ENCODE measurements at regions not wholly inside any gene's neighbourhood (a gene's known extent, or its start where the extent isn't known, plus 50 kb on each side); places are given as distances from the start of the nearest gene placed in this dataset.

GRCh38 chrX:45368705-45369104 is 168.0 kb upstream of the DIPK2B start:
- TF ChIP-seq, protein P1, sequence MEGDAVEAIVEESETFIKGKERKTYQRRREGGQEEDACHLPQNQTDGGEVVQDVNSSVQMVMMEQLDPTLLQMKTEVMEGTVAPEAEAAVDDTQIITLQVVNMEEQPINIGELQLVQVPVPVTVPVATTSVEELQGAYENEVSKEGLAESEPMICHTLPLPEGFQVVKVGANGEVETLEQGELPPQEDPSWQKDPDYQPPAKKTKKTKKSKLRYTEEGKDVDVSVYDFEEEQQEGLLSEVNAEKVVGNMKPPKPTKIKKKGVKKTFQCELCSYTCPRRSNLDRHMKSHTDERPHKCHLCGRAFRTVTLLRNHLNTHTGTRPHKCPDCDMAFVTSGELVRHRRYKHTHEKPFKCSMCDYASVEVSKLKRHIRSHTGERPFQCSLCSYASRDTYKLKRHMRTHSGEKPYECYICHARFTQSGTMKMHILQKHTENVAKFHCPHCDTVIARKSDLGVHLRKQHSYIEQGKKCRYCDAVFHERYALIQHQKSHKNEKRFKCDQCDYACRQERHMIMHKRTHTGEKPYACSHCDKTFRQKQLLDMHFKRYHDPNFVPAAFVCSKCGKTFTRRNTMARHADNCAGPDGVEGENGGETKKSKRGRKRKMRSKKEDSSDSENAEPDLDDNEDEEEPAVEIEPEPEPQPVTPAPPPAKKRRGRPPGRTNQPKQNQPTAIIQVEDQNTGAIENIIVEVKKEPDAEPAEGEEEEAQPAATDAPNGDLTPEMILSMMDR (optimal IDR thresholded peaks at IDR 0.05 in 1 of 3, IDR thresholded peaks at IDR 0.05 in 1 of 3, conservative IDR thresholded peaks at IDR 0.05 in 1 of 3; ENCODE audit: extremely low read depth in 1 of 3, insufficient read depth in 2 of 3, low read length in 3 of 3) = no peak
- TF ChIP-seq EZH2 (IDR thresholded peaks at IDR 0.05; ENCODE audit: low read length) = no peak
- FAIRE-seq (no peak), DNase-seq (ENCODE audit: low read depth, low spot score) (no peak)
- no peaks in the 10 kb centered on the region for H3K36me3 ChIP-seq (ENCODE audit: control insufficient read depth in 2 of 2, extremely low read depth in 1 of 2, insufficient read depth in 2 of 2, low read length in 2 of 2)
- H3K4me2 ChIP-seq (ENCODE audit: control insufficient read depth, extremely low read depth, insufficient read depth, low read depth, low read length) = no peak overlapping the region
- H3K9me1 ChIP-seq (ENCODE audit: control insufficient read depth, extremely low read depth, insufficient read depth, low read length) = no peaks in the 10 kb centered on the region
- no peaks in the 10 kb centered on the region for H3K27me3 ChIP-seq (ENCODE audit: control insufficient read depth, extremely low read depth, insufficient read depth, low read length)
- no peaks in the 10 kb centered on the region for H4K20me1 ChIP-seq (ENCODE audit: control insufficient read depth, extremely low read depth, insufficient read depth, low read length)
- H3K9me3 ChIP-seq (ENCODE audit: control insufficient read depth, low read depth, low read length) = peaks cover 9% of the 10 kb centered on the region
- H3K4me1 ChIP-seq (ENCODE audit: control insufficient read depth, extremely low read depth, insufficient read depth, low read length) = no peaks in the 10 kb centered on the region
- no peak overlapping the region for H3K27ac ChIP-seq (ENCODE audit: control insufficient read depth, insufficient read depth, low read length)
- H2AFZ ChIP-seq (ENCODE audit: control insufficient read depth, low read length) = no peak overlapping the region
- no peak overlapping the region for H3K4me3 ChIP-seq (ENCODE audit: control insufficient read depth in 2 of 3, extremely low read depth in 1 of 3, insufficient read depth in 2 of 3, low read depth in 1 of 3, low read length in 3 of 3)
- dilution Hi-C loops (cut with MboI; ENCODE audit: extremely low pct_ligation_motif_present, low sequenced_read_pairs) = no loop called here
- H3K79me2 ChIP-seq (ENCODE audit: control insufficient read depth, insufficient read depth, low read length) = no peaks in the 10 kb centered on the region
- no peak overlapping the region for H3K9ac ChIP-seq (ENCODE audit: control insufficient read depth, extremely low read depth, insufficient read depth, low read length)

DNA sequence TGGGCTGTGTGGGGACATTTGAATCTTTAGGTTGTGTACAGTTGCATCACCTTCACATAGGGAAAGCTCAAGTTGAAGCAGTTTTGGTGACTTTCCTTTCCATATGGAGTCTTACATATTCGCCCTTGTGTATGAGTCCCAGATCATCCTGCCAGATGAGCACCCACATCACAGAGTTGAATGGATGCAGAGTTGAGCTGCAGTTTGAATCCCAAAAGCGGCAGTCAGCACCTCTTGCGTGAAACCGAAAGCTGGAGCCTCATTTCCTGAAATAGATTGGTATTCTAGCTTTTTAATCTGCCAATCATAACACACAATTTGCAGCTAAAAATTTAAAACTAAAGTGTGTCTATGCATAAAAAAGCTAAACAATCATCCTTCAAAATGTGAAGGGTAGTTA is 162.9 kb upstream of the DIPK2B start:
- no peak for DNase-seq (ENCODE audit: low read depth, low spot score)
- no peaks in the 10 kb centered on the region for H4K20me1 ChIP-seq (ENCODE audit: control insufficient read depth, extremely low read depth, insufficient read depth, low read length)
- no peak for FAIRE-seq
- peaks cover 2% of the 10 kb centered on the region for H3K9me3 ChIP-seq (ENCODE audit: control insufficient read depth, low read depth, low read length)
- no peaks in the 10 kb centered on the region for H3K9me1 ChIP-seq (ENCODE audit: control insufficient read depth, extremely low read depth, insufficient read depth, low read length)
- H3K27me3 ChIP-seq (ENCODE audit: control insufficient read depth, extremely low read depth, insufficient read depth, low read length) = peaks cover 7% of the 10 kb centered on the region
- TF ChIP-seq, protein P1 (optimal IDR thresholded peaks at IDR 0.05 in 1 of 3, IDR thresholded peaks at IDR 0.05 in 1 of 3, conservative IDR thresholded peaks at IDR 0.05 in 1 of 3; ENCODE audit: extremely low read depth in 1 of 3, insufficient read depth in 2 of 3, low read length in 3 of 3) = no peak
- TF ChIP-seq EZH2 (IDR thresholded peaks at IDR 0.05; ENCODE audit: low read length) = no peak
- no peak overlapping the region for H3K27ac ChIP-seq (ENCODE audit: control insufficient read depth, insufficient read depth, low read length)
- H3K4me1 ChIP-seq (ENCODE audit: control insufficient read depth, extremely low read depth, insufficient read depth, low read length) = peaks cover 8% of the 10 kb centered on the region
- no peaks in the 10 kb centered on the region for H3K79me2 ChIP-seq (ENCODE audit: control insufficient read depth, insufficient read depth, low read length)
- H2AFZ ChIP-seq (ENCODE audit: control insufficient read depth, low read length) = no peak overlapping the region
- no peak overlapping the region for H3K4me3 ChIP-seq (ENCODE audit: control insufficient read depth in 2 of 3, extremely low read depth in 1 of 3, insufficient read depth in 2 of 3, low read depth in 1 of 3, low read length in 3 of 3)
- no peak overlapping the region for H3K4me2 ChIP-seq (ENCODE audit: control insufficient read depth, extremely low read depth, insufficient read depth, low read depth, low read length)
- dilution Hi-C loops (cut with MboI; ENCODE audit: extremely low pct_ligation_motif_present, low sequenced_read_pairs) = no loop called here
- no peaks in the 10 kb centered on the region for H3K36me3 ChIP-seq (ENCODE audit: control insufficient read depth in 2 of 2, extremely low read depth in 1 of 2, insufficient read depth in 2 of 2, low read length in 2 of 2)
- no peak overlapping the region for H3K9ac ChIP-seq (ENCODE audit: control insufficient read depth, extremely low read depth, insufficient read depth, low read length)
